ENCODE measurements at regions not wholly inside any gene's neighbourhood (a gene's known extent, or its start where the extent isn't known, plus 50 kb on each side); places are given as distances from the start of the nearest gene placed in this dataset.

DNA sequence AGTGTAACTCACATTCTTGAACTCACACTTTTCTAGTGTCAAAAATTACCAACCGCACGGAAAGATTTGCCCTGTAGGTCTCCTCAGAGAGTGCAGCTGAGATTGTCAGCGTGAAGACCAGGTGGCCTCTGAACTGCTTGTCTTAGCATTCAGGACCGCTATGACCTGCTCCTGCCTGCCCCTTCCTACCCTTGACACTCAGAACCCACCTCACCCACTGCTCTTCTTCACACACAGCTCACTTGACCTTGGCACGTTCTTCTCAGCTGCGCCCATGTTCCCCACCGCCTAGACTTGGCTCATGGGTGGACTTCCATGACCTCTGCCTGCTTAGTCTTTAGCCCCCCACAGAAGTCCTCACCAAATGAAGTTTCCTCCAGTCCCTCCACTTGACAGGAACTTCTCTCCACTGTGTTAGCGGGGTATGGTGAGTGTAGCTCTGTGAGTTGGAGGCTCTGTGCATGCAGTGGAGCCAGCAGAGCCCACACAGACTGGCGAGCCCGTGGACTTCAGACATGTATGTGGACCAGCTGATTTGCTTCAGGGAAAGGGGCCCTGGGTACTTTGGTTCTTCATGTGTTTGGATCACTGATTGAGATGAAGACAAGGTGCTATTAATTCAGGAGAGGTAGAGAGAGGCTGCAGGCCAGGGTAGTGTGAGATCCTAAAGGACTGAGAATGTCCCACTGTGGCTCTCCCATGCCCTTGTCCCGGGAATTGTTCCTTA lies 221.3 kb downstream of the OPA1 start:
- TF ChIP-seq EZH2phosphoT487 (IDR thresholded peaks at IDR 0.05; ENCODE audit: borderline replicate concordance, low read length) (no peak), CTCF (IDR thresholded peaks at IDR 0.05; ENCODE audit: low read depth, low read length, poor library complexity, severe bottlenecking) (no peak)
